HEK293 (cell line): ENCODE measurements at regions not wholly inside any gene's neighbourhood (a gene's known extent, or its start where the extent isn't known, plus 50 kb on each side); places are given as distances from the start of the nearest gene placed in this dataset.

ENCODE experiments used
- YY1 ChIP-seq: fragments of 450-650 bp; formaldehyde crosslinking; IDR thresholded peaks from 2 replicates; pipeline ENCODE4 v1.5.1; 2018; ENCODE audit warnings: missing biosample characterization, missing genetic modification characterization
- ZNF335 ChIP-seq: fragments of 450-650 bp; formaldehyde crosslinking; conservative IDR thresholded peaks from 2 replicates; pipeline ENCODE4 v1.5.1; 2016; ENCODE audit warnings: missing biosample characterization, missing genetic modification characterization
- ZNF791 ChIP-seq: fragments of 450-650 bp; formaldehyde crosslinking; IDR thresholded peaks from 2 replicates; pipeline ENCODE4 v1.5.1; 2016; ENCODE audit warnings: missing biosample characterization, missing genetic modification characterization
- TF ChIP-seq, protein P1 (sequence below): fragments of 450-650 bp; formaldehyde crosslinking; IDR thresholded peaks from 2 replicates; pipeline ENCODE4 v1.5.1; 2016; ENCODE audit warnings: missing biosample characterization, missing genetic modification characterization
- TF ChIP-seq, protein P2 (sequence below): fragments of 450-650 bp; formaldehyde crosslinking; IDR thresholded peaks from 2 replicates; pipeline ENCODE4 v1.5.1; 2016; ENCODE audit warnings: missing biosample characterization, missing genetic modification characterization
- TF ChIP-seq, protein P3 (sequence below): fragments of 450-650 bp; formaldehyde crosslinking; IDR thresholded peaks from 2 replicates; pipeline ENCODE4 v1.5.1; 2016; ENCODE audit warnings: missing biosample characterization, missing genetic modification characterization

- TF ChIP-seq ZNF335 (tag by site-specific recombination) (no peak), YY1 (no peak), ZNF791 (no peak)
- TF ChIP-seq, protein P1, sequence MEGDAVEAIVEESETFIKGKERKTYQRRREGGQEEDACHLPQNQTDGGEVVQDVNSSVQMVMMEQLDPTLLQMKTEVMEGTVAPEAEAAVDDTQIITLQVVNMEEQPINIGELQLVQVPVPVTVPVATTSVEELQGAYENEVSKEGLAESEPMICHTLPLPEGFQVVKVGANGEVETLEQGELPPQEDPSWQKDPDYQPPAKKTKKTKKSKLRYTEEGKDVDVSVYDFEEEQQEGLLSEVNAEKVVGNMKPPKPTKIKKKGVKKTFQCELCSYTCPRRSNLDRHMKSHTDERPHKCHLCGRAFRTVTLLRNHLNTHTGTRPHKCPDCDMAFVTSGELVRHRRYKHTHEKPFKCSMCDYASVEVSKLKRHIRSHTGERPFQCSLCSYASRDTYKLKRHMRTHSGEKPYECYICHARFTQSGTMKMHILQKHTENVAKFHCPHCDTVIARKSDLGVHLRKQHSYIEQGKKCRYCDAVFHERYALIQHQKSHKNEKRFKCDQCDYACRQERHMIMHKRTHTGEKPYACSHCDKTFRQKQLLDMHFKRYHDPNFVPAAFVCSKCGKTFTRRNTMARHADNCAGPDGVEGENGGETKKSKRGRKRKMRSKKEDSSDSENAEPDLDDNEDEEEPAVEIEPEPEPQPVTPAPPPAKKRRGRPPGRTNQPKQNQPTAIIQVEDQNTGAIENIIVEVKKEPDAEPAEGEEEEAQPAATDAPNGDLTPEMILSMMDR = no peak
- TF ChIP-seq, protein P2, sequence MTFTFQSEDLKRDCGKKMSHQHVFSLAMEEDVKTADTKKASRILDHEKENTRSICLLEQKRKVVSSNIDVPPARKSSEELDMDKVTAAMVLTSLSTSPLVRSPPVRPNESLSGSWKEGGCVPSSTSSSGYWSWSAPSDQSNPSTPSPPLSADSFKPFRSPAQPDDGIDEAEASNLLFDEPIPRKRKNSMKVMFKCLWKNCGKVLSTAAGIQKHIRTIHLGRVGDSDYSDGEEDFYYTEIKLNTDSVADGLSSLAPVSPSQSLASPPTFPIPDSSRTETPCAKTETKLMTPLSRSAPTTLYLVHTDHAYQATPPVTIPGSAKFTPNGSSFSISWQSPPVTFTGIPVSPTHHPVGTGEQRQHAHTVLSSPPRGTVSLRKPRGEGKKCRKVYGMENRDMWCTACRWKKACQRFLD (tag by site-specific recombination) = no peak
- TF ChIP-seq, protein P3, sequence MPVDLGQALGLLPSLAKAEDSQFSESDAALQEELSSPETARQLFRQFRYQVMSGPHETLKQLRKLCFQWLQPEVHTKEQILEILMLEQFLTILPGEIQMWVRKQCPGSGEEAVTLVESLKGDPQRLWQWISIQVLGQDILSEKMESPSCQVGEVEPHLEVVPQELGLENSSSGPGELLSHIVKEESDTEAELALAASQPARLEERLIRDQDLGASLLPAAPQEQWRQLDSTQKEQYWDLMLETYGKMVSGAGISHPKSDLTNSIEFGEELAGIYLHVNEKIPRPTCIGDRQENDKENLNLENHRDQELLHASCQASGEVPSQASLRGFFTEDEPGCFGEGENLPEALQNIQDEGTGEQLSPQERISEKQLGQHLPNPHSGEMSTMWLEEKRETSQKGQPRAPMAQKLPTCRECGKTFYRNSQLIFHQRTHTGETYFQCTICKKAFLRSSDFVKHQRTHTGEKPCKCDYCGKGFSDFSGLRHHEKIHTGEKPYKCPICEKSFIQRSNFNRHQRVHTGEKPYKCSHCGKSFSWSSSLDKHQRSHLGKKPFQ = no peak
These were observed 143.5 kb upstream of the PLET1 start for GRCh38 chr11:112404112-112404511.
